ENCODE measurements at regions not wholly inside any gene's neighbourhood (a gene's known extent, or its start where the extent isn't known, plus 50 kb on each side); places are given as distances from the start of the nearest gene placed in this dataset.

DNA sequence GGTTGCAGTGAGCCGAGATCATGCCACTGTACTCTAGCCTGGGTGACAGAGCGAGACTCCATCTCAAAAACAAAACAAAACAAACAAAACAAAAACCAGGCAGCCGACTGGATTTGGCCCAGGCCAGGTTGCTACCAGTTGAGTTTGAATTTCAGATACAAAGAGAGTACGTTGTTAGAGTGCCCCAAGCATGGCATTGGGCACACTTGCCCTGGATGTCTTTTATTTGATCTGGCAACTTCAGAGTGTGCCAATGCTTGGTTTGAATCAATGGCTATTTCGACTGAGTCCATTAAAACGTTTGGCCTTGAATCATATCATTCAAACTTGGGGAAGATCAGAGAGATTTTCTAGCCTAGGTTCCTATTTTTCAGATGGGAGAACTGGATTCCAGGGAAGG is 213.4 kb upstream of the SHH start:
- ATAC-seq, result no peak
- POLR2A ChIA-PET, result no interaction called here
- intact Hi-C loops (cut with micrococcal nuclease; ENCODE audit: unreplicated experiment), result no loop called here

DNA sequence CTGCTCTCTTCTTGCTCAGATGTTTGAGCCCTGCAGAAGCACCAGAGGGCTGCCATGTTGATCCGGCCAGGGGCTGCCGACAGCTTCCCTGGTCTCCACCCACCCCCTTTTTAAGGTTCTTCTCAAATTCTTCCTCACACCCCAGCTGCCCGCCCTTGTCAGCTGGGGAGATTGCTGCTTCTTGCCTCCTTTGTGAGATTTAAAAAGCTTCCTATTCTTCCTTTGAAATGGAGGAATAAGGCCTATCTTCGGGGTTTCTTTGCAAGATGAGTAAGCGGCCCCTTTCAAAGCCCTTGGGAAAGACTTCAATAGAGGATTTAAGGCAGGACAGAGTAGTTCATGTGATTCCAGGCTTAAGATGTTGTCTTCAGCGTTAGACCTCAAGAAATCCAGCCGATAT is 211.9 kb upstream of the SHH start:
- ATAC-seq (no peak), DNase-seq (ENCODE audit: low read depth, low spot score) (no peak)
- in situ Hi-C loops (cut with HindIII; ENCODE audit: low pct_unique_long_range_greater_than_20kb, low sequenced_read_pairs) (no loop called here), intact Hi-C loops (cut with micrococcal nuclease; ENCODE audit: unreplicated experiment) (no loop called here)
- Histone ChIP-seq H3K4me1 (ENCODE audit: control insufficient read depth, insufficient read depth, low read length) (no peaks in the 10 kb centered on the region), H3K4me3 (ENCODE audit: low read depth in 2 of 2, low read length in 2 of 2) (no peak overlapping the region), H3K27me3 (ENCODE audit: control insufficient read depth, insufficient read depth, low read length) (no peaks in the 10 kb centered on the region), H3K9me3 (ENCODE audit: control insufficient read depth, insufficient read depth, low read depth, low read length) (no peaks in the 10 kb centered on the region), H3K36me3 (ENCODE audit: control insufficient read depth, insufficient read depth, low read length) (no peaks in the 10 kb centered on the region), H3K27ac (ENCODE audit: low read length) (no peak overlapping the region)
- no peak for TF ChIP-seq REST (IDR thresholded peaks at IDR 0.05; ENCODE audit: insufficient read depth in 1 of 2, low read depth in 2 of 2, low read length in 1 of 2)
- no peak for TF ChIP-seq TCF7L2 (IDR thresholded peaks at IDR 0.05; ENCODE audit: low read depth, low read length)
- no peak for TF ChIP-seq CTCF (IDR thresholded peaks at IDR 0.05)
- TF ChIP-seq POLR2AphosphoS5 (IDR thresholded peaks at IDR 0.05; ENCODE audit: low read depth, low read length), result no peak
- TF ChIP-seq SIN3A (IDR thresholded peaks at IDR 0.05; ENCODE audit: borderline replicate concordance, insufficient read depth, low read depth, low read length), result no peak
- ChIA-PET POLR2A (no interaction called here), CTCF (no interaction called here)
- BruUV-seq (replicated peaks), result no TSS peak

More for the DNA sequence above, 213.4 kb upstream of the SHH start:
- Histone ChIP-seq H3K27me3 (ENCODE audit: control insufficient read depth, insufficient read depth, low read length) (no peaks in the 10 kb centered on the region), H3K4me3 (ENCODE audit: low read depth in 2 of 2, low read length in 2 of 2) (no peak overlapping the region), H3K9me3 (ENCODE audit: control insufficient read depth, insufficient read depth, low read depth, low read length) (no peaks in the 10 kb centered on the region), H3K4me1 (ENCODE audit: control insufficient read depth, insufficient read depth, low read length) (no peaks in the 10 kb centered on the region), H3K27ac (ENCODE audit: low read length) (no peak overlapping the region), H3K36me3 (ENCODE audit: control insufficient read depth, insufficient read depth, low read length) (no peaks in the 10 kb centered on the region)
- no peak for DNase-seq (ENCODE audit: low read depth, low spot score)
- in situ Hi-C loops (cut with HindIII; ENCODE audit: low pct_unique_long_range_greater_than_20kb, low sequenced_read_pairs), result no loop called here
- no TSS peak for BruUV-seq (replicated peaks)
- no peak for TF ChIP-seq TCF7L2 (IDR thresholded peaks at IDR 0.05; ENCODE audit: low read depth, low read length)
- TF ChIP-seq SIN3A (IDR thresholded peaks at IDR 0.05; ENCODE audit: borderline replicate concordance, insufficient read depth, low read depth, low read length), result no peak
- no peak for TF ChIP-seq CTCF (IDR thresholded peaks at IDR 0.05)
- no peak for TF ChIP-seq POLR2AphosphoS5 (IDR thresholded peaks at IDR 0.05; ENCODE audit: low read depth, low read length)
- no peak for TF ChIP-seq REST (IDR thresholded peaks at IDR 0.05; ENCODE audit: insufficient read depth in 1 of 2, low read depth in 2 of 2, low read length in 1 of 2)
- CTCF ChIA-PET, result no interaction called here

Data from Panc1 (cell line).